ENCODE measurements at regions not wholly inside any gene's neighbourhood (a gene's known extent, or its start where the extent isn't known, plus 50 kb on each side); places are given as distances from the start of the nearest gene placed in this dataset.

DNA sequence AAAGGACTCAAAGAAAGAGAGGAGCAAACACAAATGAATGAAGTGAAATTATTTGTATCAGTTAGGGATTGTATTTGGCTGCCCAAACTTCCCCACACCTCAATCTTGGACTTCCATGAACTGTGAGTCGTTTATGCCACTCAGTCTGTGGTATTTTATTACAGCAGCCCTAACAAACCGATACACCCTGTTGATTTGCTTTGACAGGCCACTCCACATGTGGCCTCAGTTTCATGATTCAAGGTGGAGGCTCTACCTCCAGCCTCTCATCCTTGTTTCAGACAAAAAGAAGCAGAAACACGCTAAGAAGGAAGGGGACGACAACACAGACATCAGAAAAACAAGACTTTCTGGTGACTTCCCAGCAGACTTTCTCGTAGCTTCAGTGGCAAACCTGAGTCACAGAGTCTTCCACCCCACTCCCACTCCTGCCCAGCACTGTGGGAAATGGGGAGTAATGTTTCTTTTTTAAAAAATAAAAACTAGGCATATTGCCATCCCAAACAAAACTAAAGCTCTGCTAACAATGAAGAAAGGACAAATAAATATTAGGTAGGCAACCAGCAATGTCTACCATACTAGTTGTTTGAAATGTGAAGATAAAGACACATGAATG, 52.2 kb upstream of the ABCA1 start:
- no peak overlapping the region for H3K27ac Mint-ChIP-seq
- no peaks in the 10 kb centered on the region for H3K9me3 Mint-ChIP-seq
- TF ChIP-seq, protein P1, sequence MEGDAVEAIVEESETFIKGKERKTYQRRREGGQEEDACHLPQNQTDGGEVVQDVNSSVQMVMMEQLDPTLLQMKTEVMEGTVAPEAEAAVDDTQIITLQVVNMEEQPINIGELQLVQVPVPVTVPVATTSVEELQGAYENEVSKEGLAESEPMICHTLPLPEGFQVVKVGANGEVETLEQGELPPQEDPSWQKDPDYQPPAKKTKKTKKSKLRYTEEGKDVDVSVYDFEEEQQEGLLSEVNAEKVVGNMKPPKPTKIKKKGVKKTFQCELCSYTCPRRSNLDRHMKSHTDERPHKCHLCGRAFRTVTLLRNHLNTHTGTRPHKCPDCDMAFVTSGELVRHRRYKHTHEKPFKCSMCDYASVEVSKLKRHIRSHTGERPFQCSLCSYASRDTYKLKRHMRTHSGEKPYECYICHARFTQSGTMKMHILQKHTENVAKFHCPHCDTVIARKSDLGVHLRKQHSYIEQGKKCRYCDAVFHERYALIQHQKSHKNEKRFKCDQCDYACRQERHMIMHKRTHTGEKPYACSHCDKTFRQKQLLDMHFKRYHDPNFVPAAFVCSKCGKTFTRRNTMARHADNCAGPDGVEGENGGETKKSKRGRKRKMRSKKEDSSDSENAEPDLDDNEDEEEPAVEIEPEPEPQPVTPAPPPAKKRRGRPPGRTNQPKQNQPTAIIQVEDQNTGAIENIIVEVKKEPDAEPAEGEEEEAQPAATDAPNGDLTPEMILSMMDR (IDR thresholded peaks at IDR 0.05) = no peak

DNA sequence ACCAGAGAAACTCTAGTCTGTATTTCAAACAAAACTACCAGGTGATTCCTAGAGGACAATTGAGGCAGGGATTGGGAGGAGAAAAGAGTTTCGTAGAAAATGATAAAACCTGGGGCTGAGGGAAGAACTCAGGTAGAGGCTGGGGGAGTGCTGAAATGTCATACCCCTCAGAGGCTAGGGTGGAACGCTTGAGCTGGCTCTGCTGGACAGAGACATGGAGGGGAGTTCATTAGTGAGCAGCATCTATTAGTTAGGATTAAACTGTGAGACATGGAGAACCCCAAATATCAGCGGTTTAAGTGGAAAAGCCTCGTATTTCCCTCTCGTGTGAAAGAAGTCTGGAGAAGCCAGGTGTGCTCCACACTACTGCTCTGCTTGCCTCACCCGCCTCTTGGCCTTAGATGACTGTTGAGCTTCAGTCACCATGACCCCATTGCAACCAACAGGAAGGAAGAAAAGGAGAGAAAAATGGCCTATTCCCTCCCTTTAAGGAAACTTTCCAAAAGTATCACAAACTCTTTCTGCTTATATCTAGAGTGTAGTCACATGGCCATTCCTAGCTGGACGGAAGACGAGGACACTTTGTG, 53.7 kb upstream of the ABCA1 start:
- Mint-ChIP-seq H3K4me3 (no peak overlapping the region), H3K36me3 (ENCODE audit: low read depth) (no peaks in the 10 kb centered on the region), H3K9me3 (no peaks in the 10 kb centered on the region), H3K4me1 (peaks cover 13% of the 10 kb centered on the region), H3K27me3 (ENCODE audit: low read depth, poor library complexity) (peaks cover 7% of the 10 kb centered on the region), H3K27ac (no peak overlapping the region)
- TF ChIP-seq, protein P1 (IDR thresholded peaks at IDR 0.05) = no peak
- no peak for DNase-seq

More for the DNA sequence above, 52.2 kb upstream of the ABCA1 start:
- H3K4me3 Mint-ChIP-seq = no peak overlapping the region
- H3K4me1 Mint-ChIP-seq = peaks cover 13% of the 10 kb centered on the region
- no peaks in the 10 kb centered on the region for H3K36me3 Mint-ChIP-seq (ENCODE audit: low read depth)
- H3K27me3 Mint-ChIP-seq (ENCODE audit: low read depth, poor library complexity) = peaks cover 7% of the 10 kb centered on the region
- no peak for DNase-seq

DNA sequence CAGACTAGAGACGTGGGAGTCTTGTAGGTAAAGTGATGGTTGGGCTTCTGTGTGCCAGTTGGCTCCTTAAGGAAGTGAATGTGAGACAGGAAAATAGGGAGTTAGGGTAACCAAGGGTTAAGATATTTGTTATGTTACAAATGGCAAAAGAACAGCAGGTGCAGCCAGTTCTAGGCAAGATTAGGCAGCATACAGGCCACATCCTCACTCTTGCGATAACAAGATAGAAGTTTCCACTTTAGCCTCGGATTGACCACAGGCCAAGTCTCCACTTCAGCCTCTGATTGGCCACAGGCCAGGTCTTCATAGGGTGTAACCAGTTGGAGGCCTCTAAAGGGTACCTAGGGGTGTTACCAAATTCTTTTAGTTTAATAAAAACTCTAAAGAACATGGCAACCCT, 54.6 kb upstream of the ABCA1 start:
- peaks cover 13% of the 10 kb centered on the region for H3K4me1 Mint-ChIP-seq
- H3K27me3 Mint-ChIP-seq (ENCODE audit: low read depth, poor library complexity) = peaks cover 7% of the 10 kb centered on the region
- no peaks in the 10 kb centered on the region for H3K9me3 Mint-ChIP-seq
- no peak for DNase-seq
- H3K4me3 Mint-ChIP-seq = no peak overlapping the region
- TF ChIP-seq, protein P1 (IDR thresholded peaks at IDR 0.05) = no peak
- H3K27ac Mint-ChIP-seq = no peak overlapping the region
- no peaks in the 10 kb centered on the region for H3K36me3 Mint-ChIP-seq (ENCODE audit: low read depth)

DNA sequence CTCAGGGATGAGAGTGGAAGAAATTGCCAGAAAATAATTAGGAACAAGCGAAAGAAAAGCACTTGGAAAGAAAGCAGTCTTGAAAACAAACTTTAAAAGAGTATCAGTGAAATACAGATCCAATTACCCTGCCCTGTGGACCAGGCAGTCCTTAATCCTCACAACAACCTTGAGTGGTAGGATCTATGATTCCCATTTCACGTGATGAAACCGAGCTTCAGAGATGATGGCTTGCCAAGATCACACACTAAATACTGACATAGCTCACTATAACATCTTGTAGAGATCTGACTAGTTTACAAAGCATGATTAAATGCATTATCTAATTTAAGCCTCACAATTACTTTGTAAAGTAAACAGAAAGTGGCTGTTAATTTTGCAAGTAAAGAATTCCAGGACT, 55.5 kb upstream of the ABCA1 start:
- no peaks in the 10 kb centered on the region for H3K36me3 Mint-ChIP-seq (ENCODE audit: low read depth)
- H3K4me3 Mint-ChIP-seq = no peak overlapping the region
- no peak for DNase-seq

DNA sequence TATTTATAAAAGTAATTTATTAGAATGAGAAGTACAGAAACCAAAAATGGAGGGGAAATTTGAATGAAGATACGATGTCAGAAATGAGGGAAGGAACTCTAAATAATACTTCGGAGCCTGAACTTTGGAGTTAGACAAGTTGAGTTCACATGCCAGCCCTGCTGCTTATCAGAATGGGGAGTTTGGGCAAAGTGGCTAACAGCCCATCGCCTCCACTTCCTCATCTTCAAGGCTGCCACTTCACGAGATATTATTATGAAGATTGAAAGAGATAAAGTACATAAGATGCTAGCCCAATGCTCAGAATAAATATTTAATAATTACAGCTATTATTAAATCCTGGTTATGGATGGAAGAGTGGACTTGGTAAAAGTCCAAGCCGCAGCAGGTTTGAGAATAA, 56.2 kb upstream of the ABCA1 start:
- no peak overlapping the region for H3K27ac Mint-ChIP-seq
- TF ChIP-seq, protein P1 (IDR thresholded peaks at IDR 0.05) = no peak
- peaks cover 3% of the 10 kb centered on the region for H3K27me3 Mint-ChIP-seq (ENCODE audit: low read depth, poor library complexity)
- H3K4me3 Mint-ChIP-seq = no peak overlapping the region
- DNase-seq = no peak
- no peaks in the 10 kb centered on the region for H3K36me3 Mint-ChIP-seq (ENCODE audit: low read depth)
- peaks cover 13% of the 10 kb centered on the region for H3K4me1 Mint-ChIP-seq
- H3K9me3 Mint-ChIP-seq = no peaks in the 10 kb centered on the region

More for the DNA sequence above, 55.5 kb upstream of the ABCA1 start:
- H3K9me3 Mint-ChIP-seq = no peaks in the 10 kb centered on the region
- H3K4me1 Mint-ChIP-seq = peaks cover 13% of the 10 kb centered on the region
- TF ChIP-seq, protein P1 (IDR thresholded peaks at IDR 0.05) = no peak
- H3K27ac Mint-ChIP-seq = no peak overlapping the region
- H3K27me3 Mint-ChIP-seq (ENCODE audit: low read depth, poor library complexity) = peaks cover 3% of the 10 kb centered on the region

DNA sequence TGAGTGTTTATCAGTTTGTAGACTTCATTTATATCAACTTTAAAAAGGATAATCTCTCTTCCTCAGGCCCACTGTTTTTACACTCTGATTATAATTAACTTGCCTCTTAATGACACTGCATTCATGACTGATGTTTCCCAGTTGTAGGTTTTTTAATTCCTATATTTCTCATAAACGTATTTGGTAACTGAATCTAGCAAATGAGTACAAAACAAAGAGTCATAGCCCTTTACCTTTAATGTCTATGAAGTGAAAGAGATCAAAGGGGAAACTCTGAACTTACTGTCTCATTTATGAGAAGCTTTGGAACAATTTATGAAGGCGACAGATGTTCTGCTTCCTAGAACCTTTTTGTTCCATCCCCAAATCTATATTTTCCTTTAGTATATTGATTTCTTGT, 56.6 kb upstream of the ABCA1 start:
- TF ChIP-seq, protein P1 (IDR thresholded peaks at IDR 0.05) = no peak

More for the DNA sequence above, 56.6 kb upstream of the ABCA1 start:
- Mint-ChIP-seq H3K9me3 (no peaks in the 10 kb centered on the region), H3K4me1 (peaks cover 13% of the 10 kb centered on the region), H3K27ac (no peak overlapping the region), H3K36me3 (ENCODE audit: low read depth) (no peaks in the 10 kb centered on the region), H3K27me3 (ENCODE audit: low read depth, poor library complexity) (peaks cover 3% of the 10 kb centered on the region), H3K4me3 (no peak overlapping the region)
- DNase-seq = no peak
